Subcutaneous abdominal adipose tissue (tissue), 5 donors: ENCODE measurements at regions not wholly inside any gene's neighbourhood (a gene's known extent, or its start where the extent isn't known, plus 50 kb on each side); places are given as distances from the start of the nearest gene placed in this dataset.
A peak's percentile ranks its signal among the peaks of the same experiment; 100 is the strongest.

Experiments used
- H3K27ac ChIP-seq: one replicate; pipeline ENCODE4 v1.7.0; 2013; ENCODE audit warnings: low read depth, mild to moderate bottlenecking, inconsistent platforms, low read length, moderate library complexity
- H3K27me3 ChIP-seq, 5 donors: one replicate each; pipeline ENCODE4 v1.7.0; 2013; ENCODE audit warnings: low read length in 5 of 5, inconsistent platforms in 1 of 5; ENCODE audit not compliant: control insufficient read depth in 5 of 5, insufficient read depth in 4 of 5
- H3K36me3 ChIP-seq, 5 donors: one replicate each; pipeline ENCODE4 v1.7.0; 2013; ENCODE audit warnings: low read length in 5 of 5; ENCODE audit not compliant: control insufficient read depth in 5 of 5, insufficient read depth in 5 of 5
- H3K4me1 ChIP-seq, 5 donors: one replicate each; pipeline ENCODE4 v1.7.0; 2013; ENCODE audit warnings: low read length in 5 of 5, mild to moderate bottlenecking in 3 of 5, moderate library complexity in 1 of 5; ENCODE audit not compliant: control insufficient read depth in 5 of 5, insufficient read depth in 5 of 5
- H3K4me3 ChIP-seq, 5 donors: one replicate each; pipeline ENCODE4 v1.7.0; 2013; ENCODE audit warnings: low read length in 5 of 5, low read depth in 1 of 5
- H3K9ac ChIP-seq, 5 donors: one replicate each; pipeline ENCODE4 v1.7.0; 2013; ENCODE audit warnings: low read length in 5 of 5, mild to moderate bottlenecking in 4 of 5, moderate library complexity in 3 of 5
- H3K9me3 ChIP-seq, 5 donors: one replicate each; pipeline ENCODE4 v1.7.0; 2013; ENCODE audit warnings: low read length in 5 of 5; ENCODE audit not compliant: control insufficient read depth in 5 of 5
- donor health status: healthy.
- donor health status: healthy.
- donor health status: healthy.
- donor health status: healthy.
- donor health status: healthy.

- no peaks in the 10 kb centered on the region for H3K36me3 ChIP-seq
- no peaks in the 10 kb centered on the region for H3K9me3 ChIP-seq
- H3K27me3 ChIP-seq: peaks cover 6 to 39% (median 14%) of the 10 kb centered on the region in 5 donors
- peak overlapping the region in 2 of 5 donors; percentile 19 to 36 for H3K4me3 ChIP-seq
- peaks cover 3 to 35% (median 27%) of the 10 kb centered on the region in 5 donors for H3K4me1 ChIP-seq
- no peak overlapping the region for H3K27ac ChIP-seq
- H3K9ac ChIP-seq: peak overlapping the region in 1 of 5 donors; percentile 9
Measured at GRCh38 chr2:9753665-9754531, 89.4 kb upstream of the TAF1B start.

GRCh38 chr2:9754532-9754887 is 88.8 kb upstream of the TAF1B start:
- Histone ChIP-seq H3K4me1 (peaks cover 3 to 38% (median 29%) of the 10 kb centered on the region in 5 donors), H3K9me3 (no peaks in the 10 kb centered on the region), H3K27me3 (peaks cover 6 to 39% (median 14%) of the 10 kb centered on the region in 5 donors), H3K36me3 (no peaks in the 10 kb centered on the region), H3K4me3 (no peak overlapping the region), H3K9ac (no peak overlapping the region), H3K27ac (no peak overlapping the region)

GRCh38 chr2:9755008-9755407 is 88.3 kb upstream of the TAF1B start:
- no peaks in the 10 kb centered on the region for H3K9me3 ChIP-seq
- no peak overlapping the region for H3K4me3 ChIP-seq
- H3K27ac ChIP-seq: no peak overlapping the region
- H3K36me3 ChIP-seq: no peaks in the 10 kb centered on the region
- H3K4me1 ChIP-seq: peaks cover 3 to 38% (median 29%) of the 10 kb centered on the region in 5 donors
- no peak overlapping the region for H3K9ac ChIP-seq
- peaks cover 6 to 39% (median 14%) of the 10 kb centered on the region in 5 donors for H3K27me3 ChIP-seq

- peaks cover 6 to 38% (median 14%) of the 10 kb centered on the region in 5 donors for H3K27me3 ChIP-seq
- no peak overlapping the region for H3K9ac ChIP-seq
- H3K9me3 ChIP-seq: no peaks in the 10 kb centered on the region
- peaks cover 3 to 39% (median 31%) of the 10 kb centered on the region in 5 donors for H3K4me1 ChIP-seq
- H3K27ac ChIP-seq: no peak overlapping the region
- no peak overlapping the region for H3K4me3 ChIP-seq
- no peaks in the 10 kb centered on the region for H3K36me3 ChIP-seq
Measured at GRCh38 chr2:9755638-9756037, 87.6 kb upstream of the TAF1B start.

GRCh38 chr2:9756692-9757250 is 86.5 kb upstream of the TAF1B start:
- no peaks in the 10 kb centered on the region for H3K9me3 ChIP-seq
- H3K4me3 ChIP-seq: peak overlapping the region in 1 of 5 donors; percentile 56
- H3K27me3 ChIP-seq: peaks cover 6 to 34% (median 14%) of the 10 kb centered on the region in 5 donors
- H3K4me1 ChIP-seq: peaks cover 3 to 42% (median 33%) of the 10 kb centered on the region in 5 donors
- no peak overlapping the region for H3K9ac ChIP-seq
- H3K27ac ChIP-seq: no peak overlapping the region
- H3K36me3 ChIP-seq: no peaks in the 10 kb centered on the region

GRCh38 chr2:9757501-9758264 is 85.6 kb upstream of the TAF1B start:
- Histone ChIP-seq H3K27me3 (peaks cover 6 to 30% (median 14%) of the 10 kb centered on the region in 5 donors), H3K9ac (peak overlapping the region in 1 of 5 donors; percentile 66), H3K27ac (peak overlapping the region; percentile 10), H3K4me1 (peaks cover 3 to 38% (median 33%) of the 10 kb centered on the region in 5 donors), H3K9me3 (no peaks in the 10 kb centered on the region), H3K4me3 (peak overlapping the region; percentile 41 to 56 (median 50)), H3K36me3 (no peaks in the 10 kb centered on the region)

- peaks cover 3 to 27% (median 24%) of the 10 kb centered on the region in 5 donors for H3K4me1 ChIP-seq
- no peak overlapping the region for H3K9ac ChIP-seq
- peaks cover 6 to 27% (median 14%) of the 10 kb centered on the region in 5 donors for H3K27me3 ChIP-seq
- no peak overlapping the region for H3K27ac ChIP-seq
- H3K36me3 ChIP-seq: no peaks in the 10 kb centered on the region
- H3K4me3 ChIP-seq: no peak overlapping the region
- H3K9me3 ChIP-seq: no peaks in the 10 kb centered on the region
Measured at GRCh38 chr2:9758741-9759140, 84.5 kb upstream of the TAF1B start.

GRCh38 chr2:9760069-9760901 is 83.0 kb upstream of the TAF1B start:
- Histone ChIP-seq H3K4me3 (no peak overlapping the region), H3K9me3 (no peaks in the 10 kb centered on the region), H3K36me3 (no peaks in the 10 kb centered on the region), H3K27ac (no peak overlapping the region), H3K9ac (no peak overlapping the region), H3K27me3 (peaks cover 6 to 14% (median 10%) of the 10 kb centered on the region in 5 donors), H3K4me1 (peaks cover 3 to 29% (median 24%) of the 10 kb centered on the region in 5 donors)

- Histone ChIP-seq H3K27ac (no peak overlapping the region), H3K27me3 (peaks cover 6 to 12% (median 10%) of the 10 kb centered on the region in 5 donors), H3K9me3 (no peaks in the 10 kb centered on the region), H3K4me3 (no peak overlapping the region), H3K36me3 (no peaks in the 10 kb centered on the region), H3K4me1 (peaks cover 3 to 29% (median 24%) of the 10 kb centered on the region in 5 donors), H3K9ac (no peak overlapping the region)
Measured at GRCh38 chr2:9760902-9761228, 82.4 kb upstream of the TAF1B start.
